ENCODE measurements at regions not wholly inside any gene's neighbourhood (a gene's known extent, or its start where the extent isn't known, plus 50 kb on each side); places are given as distances from the start of the nearest gene placed in this dataset.

DNA sequence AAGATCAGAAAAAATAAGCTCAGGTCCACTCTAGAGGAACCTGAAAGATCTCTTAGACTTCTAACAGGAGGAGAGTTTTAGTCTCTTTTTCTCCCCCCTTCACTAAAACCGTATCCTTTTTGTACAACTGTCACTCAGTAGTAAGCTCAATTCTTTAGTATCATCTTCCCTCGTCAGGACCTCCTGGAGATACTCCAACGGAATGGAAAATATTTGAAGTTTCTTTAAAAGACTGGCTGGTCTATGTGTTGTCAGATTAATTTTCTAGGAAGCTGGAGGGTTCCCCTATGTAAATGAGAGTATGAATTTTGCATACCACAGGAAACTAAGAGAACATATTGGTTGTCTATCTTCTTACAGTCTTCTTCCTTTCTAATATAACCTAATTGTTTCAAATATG is 747.7 kb upstream of the CBLB start:
- no peak for DNase-seq (ENCODE audit: low spot score)

GRCh38 chr3:106617276-106617675 is 748.5 kb upstream of the CBLB start:
- DNase-seq (ENCODE audit: low spot score): no peak

DNA sequence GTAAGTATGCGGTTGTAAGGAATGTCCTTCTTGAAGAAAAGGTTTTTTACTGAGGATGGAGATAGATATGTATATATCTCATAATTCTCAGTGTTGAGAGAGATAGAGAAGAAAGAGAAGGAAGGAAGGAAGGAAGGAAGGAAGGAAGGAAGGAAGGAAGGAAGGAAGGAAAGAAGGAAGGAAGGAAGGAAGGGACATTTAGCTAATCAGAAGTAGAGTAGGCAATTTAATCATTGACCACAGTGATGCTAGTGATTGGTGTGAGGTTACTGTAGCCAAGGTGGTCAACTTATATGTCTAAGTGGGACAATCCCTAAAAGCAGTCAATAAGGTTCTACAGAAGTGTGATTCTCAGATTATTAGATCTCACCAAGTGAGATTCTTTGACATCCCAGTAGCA is 751.8 kb upstream of the CBLB start:
- DNase-seq (ENCODE audit: low spot score): no peak

DNA sequence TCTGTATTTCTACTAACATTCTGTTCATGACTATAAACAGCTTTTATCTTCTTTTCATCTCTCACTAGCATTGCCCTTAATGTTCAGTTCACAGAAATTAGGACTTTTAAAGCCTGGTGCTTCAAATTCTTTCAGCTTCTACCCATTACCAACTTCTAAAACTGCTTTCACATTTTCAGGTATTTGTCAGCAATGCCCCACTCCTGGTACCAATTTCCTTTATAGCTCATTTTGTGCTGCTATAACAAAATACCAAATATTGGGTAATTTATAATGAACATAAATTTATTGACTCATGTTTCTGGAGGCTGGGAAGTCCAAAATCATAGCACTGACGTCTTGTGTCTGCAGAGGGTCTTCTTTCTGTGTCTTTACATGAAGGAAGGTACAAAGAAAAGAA is 753.1 kb upstream of the CCDC54 start:
- no peak for DNase-seq (ENCODE audit: low spot score)

DNA sequence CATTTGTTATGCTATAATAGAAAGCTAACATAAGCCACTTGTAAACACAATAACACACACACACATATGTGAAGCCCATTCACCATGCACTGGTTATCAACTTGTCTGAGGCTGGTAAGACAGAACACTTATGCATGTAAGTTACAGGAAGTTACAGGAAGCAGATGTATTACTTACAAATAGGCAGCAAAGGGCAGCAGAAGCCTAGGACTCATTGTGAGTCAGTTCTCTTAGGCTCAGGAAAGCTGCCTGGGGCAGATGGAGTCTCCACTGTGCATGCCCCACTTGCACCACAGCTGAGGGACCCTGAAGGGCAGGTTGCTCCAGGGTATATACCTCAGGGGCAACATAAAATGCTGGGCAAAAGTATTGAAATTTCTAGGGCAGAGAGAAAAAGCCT is 748.8 kb upstream of the CCDC54 start:
- DNase-seq (ENCODE audit: low spot score): no peak

DNA sequence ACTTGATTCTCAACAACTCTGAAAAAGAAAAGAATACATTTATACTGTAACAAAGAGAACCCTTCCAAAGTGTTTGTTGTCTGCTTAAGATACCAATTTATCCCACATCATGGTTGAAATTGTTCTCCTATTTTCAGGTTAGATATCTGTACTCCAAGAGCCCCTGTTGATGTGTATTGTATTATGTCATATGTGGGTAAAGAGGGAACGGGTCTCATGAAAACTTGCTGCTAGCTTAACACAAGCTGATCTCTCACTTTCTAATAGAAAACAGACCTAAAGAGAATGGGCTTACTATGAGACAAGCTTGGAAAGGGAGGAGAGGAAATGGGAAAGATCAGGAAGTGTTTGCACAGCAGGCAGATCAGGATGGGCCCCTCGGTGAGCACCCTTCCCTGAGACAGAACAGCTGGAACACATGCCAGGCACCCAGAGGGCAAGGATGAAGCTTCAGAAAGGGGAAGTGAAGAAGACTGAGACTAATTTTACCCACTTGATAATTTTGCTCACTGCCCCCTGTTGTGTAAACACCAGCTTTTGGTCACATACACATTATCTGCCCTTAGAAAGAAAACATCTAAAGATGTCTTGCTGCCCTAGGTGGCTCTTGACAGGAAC is 747.9 kb upstream of the CCDC54 start:
- DNase-seq (ENCODE audit: low spot score): no peak

DNA sequence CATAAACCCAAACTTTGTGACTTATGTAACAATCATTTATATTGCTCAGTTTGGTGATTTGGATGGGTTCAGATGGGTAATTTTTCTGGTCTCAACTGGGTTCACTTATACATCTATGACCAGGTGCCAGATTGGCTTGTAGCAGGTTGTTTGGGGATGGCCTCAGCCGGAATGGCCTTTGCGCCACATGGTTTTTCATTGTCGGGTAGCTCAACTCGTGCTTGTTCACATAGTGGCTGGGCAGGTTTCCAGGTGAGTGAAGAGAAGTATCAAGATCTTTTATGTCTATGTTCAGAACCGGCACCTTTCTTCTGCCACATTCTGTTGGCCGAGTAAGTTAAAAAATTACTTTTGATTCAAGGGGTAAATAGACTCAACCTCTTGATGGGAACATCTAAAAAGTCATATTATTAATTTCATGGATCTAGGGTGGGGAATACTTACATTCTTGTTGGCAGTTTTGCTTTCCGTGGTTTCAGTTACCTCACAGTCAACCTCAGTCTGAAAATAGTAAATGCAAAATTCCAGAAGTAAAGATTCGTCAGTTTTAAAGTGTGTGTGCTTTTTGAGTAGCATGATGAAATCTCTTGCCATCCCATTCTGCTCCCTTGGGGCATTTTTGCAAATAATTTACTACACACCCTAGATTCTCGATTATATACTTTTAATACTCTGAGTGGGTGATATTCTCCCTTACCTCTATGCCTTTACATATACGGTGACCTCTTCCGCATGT is 745.7 kb upstream of the CCDC54 start:
- no peak for DNase-seq (ENCODE audit: low spot score)

DNA sequence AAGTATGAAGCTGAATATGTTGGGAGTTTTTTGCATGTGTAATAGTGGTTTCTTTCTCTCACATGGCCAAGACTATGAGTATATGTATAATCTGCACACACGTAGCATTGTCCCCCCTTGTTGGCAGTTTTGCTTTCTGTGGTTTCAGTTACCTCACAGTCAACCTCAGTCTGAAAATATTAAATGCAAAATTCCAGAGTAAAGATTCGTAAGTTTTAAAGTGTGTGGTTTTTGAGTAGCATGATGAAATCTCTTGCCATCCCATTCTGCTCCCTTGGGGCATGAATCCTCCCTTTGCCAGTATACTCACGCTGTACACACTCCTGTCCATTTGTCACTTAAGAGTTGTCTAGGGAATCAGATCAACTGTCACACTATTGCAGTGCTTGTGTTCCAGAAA is 742.0 kb upstream of the CCDC54 start:
- DNase-seq (ENCODE audit: low spot score): no peak

- DNase-seq (ENCODE audit: low spot score): no peak
These were observed 741.4 kb upstream of the CCDC54 start for GRCh38 chr3:106635826-106636225.

- DNase-seq (ENCODE audit: low spot score): no peak
These were observed 736.9 kb upstream of the CCDC54 start for GRCh38 chr3:106640353-106640752.

DNA sequence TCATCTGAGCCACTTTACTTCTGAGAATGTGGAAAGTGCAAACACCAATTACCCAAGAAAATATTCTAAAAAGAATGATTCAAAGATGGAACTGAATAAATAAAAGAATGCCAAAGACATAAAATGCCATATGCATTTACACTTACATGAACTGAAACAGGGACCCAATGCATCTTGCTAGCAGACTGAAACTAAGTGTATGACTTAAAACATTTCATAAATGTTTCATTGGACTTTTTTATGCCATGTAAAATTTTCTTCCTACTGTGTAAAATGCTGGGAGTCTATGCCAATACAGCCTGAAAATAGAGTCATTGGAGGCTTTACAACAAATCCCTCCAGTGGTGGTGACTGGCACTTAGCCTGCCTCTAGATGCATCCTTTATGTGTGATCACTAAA is 735.1 kb upstream of the CCDC54 start:
- DNase-seq (ENCODE audit: low spot score): no peak

- DNase-seq (ENCODE audit: low spot score): no peak
These were observed 733.5 kb upstream of the CCDC54 start for GRCh38 chr3:106643684-106644161.

- DNase-seq (ENCODE audit: low spot score): no peak
These were observed 703.2 kb upstream of the CCDC54 start for GRCh38 chr3:106673926-106674569.

GRCh38 chr3:106675451-106675850 is 701.8 kb upstream of the CCDC54 start:
- no peak for DNase-seq (ENCODE audit: low spot score)

DNA sequence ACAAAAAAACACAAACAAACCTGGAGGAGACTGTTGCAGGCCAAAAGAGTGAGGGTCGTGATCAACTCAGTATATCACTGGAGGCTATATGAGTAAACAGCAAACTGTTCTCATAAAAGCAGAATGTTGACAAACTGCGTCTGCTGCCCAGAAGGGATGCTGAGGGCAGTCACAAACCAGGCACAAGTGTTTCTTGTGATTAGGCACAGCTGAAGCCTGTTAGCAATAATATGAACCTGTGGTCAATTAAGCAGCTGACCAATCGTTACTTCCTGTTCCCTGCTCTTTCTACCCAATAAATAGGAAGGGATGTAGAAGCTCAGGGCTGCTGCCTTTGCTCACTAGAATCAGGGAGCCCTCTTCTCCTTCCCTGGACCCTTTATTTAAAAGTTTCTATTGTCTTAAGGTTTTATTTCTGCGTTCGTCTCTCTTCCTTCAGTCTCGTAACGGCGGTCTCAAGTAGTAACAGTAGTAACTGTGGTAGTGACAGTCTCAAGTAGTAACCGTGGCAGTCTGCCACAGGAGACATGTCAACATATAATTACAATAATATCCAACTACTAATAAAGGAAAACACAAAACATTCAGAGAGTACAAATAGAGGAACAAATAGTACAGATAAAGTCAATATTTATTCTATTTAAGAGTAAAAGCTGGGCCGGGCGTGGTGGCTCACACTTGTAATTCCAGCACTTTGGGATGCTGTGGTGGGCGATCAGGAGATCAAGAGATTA is 698.4 kb upstream of the CCDC54 start:
- no peak for DNase-seq (ENCODE audit: low spot score)

GRCh38 chr3:106683953-106684620 is 693.2 kb upstream of the CCDC54 start:
- DNase-seq (ENCODE audit: low spot score): no peak

- no peak for DNase-seq (ENCODE audit: low spot score)
These were observed 691.5 kb upstream of the CCDC54 start for GRCh38 chr3:106685745-106686144.

DNA sequence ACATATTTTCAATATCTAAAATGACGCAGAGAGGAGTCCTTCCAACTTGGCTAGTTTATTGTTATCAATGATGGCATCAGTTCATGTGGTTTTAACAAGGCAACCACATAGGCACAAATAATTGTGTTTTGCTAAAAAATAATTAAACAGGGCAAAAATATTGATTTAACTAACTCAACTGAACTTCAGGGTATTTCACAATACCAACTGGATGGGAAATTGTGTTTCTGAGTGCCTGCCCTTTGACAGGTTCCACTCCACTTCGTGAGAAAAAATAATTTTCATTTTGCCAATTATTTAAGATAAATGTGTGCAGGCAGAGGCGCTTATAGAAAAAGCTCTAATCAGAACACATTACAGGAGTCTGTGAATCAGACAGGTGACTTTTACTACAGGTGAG is 689.3 kb upstream of the CCDC54 start:
- DNase-seq (ENCODE audit: low spot score): no peak

DNA sequence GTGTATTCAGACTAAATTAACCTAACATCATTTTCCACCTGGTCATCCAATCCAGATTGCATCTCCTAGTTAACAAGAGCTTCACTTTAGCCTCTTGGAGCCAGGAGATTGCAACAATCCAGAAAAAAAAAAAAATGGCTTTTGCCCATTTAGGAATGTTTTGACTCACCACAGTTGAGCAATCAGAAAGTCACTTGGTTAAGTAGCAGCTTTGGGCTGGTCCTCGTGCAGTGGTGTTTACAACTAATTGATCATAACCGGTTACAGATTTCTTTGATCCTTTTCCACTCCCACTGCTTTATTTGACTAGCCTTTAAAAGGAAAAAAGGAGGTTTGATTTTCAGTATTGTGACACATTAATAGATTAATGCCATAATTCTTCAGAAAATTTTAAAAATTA is 688.8 kb upstream of the CCDC54 start:
- no peak for DNase-seq (ENCODE audit: low spot score)

- DNase-seq (ENCODE audit: low spot score): no peak
These were observed 685.8 kb upstream of the CCDC54 start for GRCh38 chr3:106691476-106691875.

DNA sequence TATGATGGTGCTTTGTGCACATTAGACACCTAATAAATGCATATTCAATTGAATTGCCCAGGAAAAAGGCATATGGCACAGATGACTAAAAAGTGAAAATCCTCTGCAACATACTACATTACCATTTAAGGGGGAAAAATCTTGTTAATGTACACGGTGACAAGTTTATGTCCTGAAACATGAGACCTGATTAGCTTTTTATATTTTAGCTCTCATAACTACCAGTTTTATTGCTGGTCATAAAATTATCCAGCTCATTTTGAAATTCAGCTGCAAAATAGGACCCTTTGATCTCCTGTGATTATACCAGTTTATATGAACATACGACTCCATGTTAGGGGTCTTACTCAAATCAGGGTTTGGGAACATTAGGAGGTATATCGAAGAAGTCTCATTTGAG is 684.6 kb upstream of the CCDC54 start:
- DNase-seq (ENCODE audit: low spot score): no peak

DNA sequence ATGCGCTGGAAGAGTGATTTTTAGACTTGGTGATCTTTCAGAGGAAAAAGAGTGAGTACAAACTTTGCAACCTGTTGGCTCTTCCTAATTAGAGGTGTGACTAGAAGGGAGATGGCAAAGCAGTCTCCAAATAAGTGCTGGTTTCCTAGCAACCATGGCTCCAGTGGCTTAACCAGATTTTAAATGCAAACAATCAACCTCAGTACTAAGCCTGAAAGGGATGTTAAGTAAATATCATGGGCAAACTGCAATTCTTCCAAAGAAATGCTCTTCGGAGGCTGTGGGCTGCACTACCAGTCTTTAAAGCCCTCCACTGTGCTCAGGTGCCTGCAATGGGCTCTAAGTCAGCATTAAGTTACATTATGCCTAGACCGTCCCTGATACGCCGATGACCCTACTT is 678.1 kb upstream of the CCDC54 start:
- no peak for DNase-seq (ENCODE audit: low spot score)

All from LoVo (cell line).